Left ventricle myocardium superior (tissue), 1 donor: ENCODE measurements at regions not wholly inside any gene's neighbourhood (a gene's known extent, or its start where the extent isn't known, plus 50 kb on each side); places are given as distances from the start of the nearest gene placed in this dataset.
"Not testable (repeated sequence)": the region's sequence is repeated elsewhere in the genome, so short reads cannot be mapped to it uniquely, and the experiment has no call there.

Source experiments
- ATAC-seq: fragments of 200-7000 bp; cut with Tn5 transposase; one replicate; pipeline ENCODE4 v1.9.1; 2020; ENCODE audit warnings: mild to moderate bottlenecking, moderate library complexity
- DNase-seq: peaks from one replicate; pipeline ENCODE4 v3.0.0-alpha.2; 2020
- intact Hi-C: fragments of 100-400 bp; cut with micrococcal nuclease; formaldehyde crosslinking; loops from one replicate; pipeline ENCODE4 v1.11.0; 2022
- donor health status: DM: no; HTN: yes; CAD: no; lungs with severe emphysema.

GRCh38 chr22:25433381-25433970 lies 131.0 kb upstream of the GRK3 start:
- DNase-seq, intact Hi-C loops, ATAC-seq: not testable (repeated sequence)

GRCh38 chr22:25437414-25438160 lies 126.9 kb upstream of the GRK3 start:
- intact Hi-C loops = no loop called here
- ATAC-seq = no peak

GRCh38 chr22:25447067-25447685 lies 117.3 kb upstream of the GRK3 start:
- no peak for DNase-seq
- intact Hi-C loops = no loop called here
- no peak for ATAC-seq

More at GRCh38 chr22:25437414-25438160, 126.9 kb upstream of the GRK3 start:
- DNase-seq = no peak

GRCh38 chr22:25447686-25448434 lies 116.6 kb upstream of the GRK3 start:
- intact Hi-C loops = no loop called here
- ATAC-seq (peak; percentile 97), DNase-seq (peak; percentile 93)

- DNase-seq = no peak
- intact Hi-C loops = no loop called here
- ATAC-seq = peak; percentile 44
These were observed 115.9 kb upstream of the GRK3 start for GRCh38 chr22:25448435-25449051.

- intact Hi-C loops = no loop called here
- ATAC-seq = no peak
- DNase-seq = no peak
These were observed 114.6 kb upstream of the GRK3 start for GRCh38 chr22:25449781-25450317.

- intact Hi-C loops = no loop called here
These were observed 112.9 kb upstream of the GRK3 start for GRCh38 chr22:25451480-25452114.

GRCh38 chr22:25452116-25452700 lies 112.3 kb upstream of the GRK3 start:
- intact Hi-C loops = no loop called here
- ATAC-seq = no peak
- DNase-seq = no peak

More at GRCh38 chr22:25451480-25452114, 112.9 kb upstream of the GRK3 start:
- ATAC-seq (no peak), DNase-seq (no peak)

GRCh38 chr22:25453058-25453457 lies 111.4 kb upstream of the GRK3 start:
- ATAC-seq (no peak), DNase-seq (no peak)
- intact Hi-C loops = no loop called here

GRCh38 chr22:25453557-25453956 lies 110.9 kb upstream of the GRK3 start:
- ATAC-seq (no peak), DNase-seq (no peak)
- intact Hi-C loops = no loop called here

- ATAC-seq, DNase-seq, intact Hi-C loops: not testable (repeated sequence)
These were observed 108.0 kb upstream of the GRK3 start for GRCh38 chr22:25456300-25457043.

GRCh38 chr22:25458631-25459030 lies 105.8 kb upstream of the GRK3 start:
- intact Hi-C loops, DNase-seq, ATAC-seq: not testable (repeated sequence)

GRCh38 chr22:25460682-25461081 lies 103.8 kb upstream of the GRK3 start:
- not testable (repeated sequence) for ATAC-seq, DNase-seq
- intact Hi-C loops = loop anchor here (5.0 kb wide), 1 partner anchor 242 kb away; no protein-coding TSS in a partner anchor

GRCh38 chr22:25461301-25461700 lies 103.2 kb upstream of the GRK3 start:
- DNase-seq = no peak
- intact Hi-C loops = loop anchor here (5.0 kb wide), 1 partner anchor 241 kb away; no protein-coding TSS in a partner anchor
- ATAC-seq = no peak

- intact Hi-C loops = loop anchor here (2.0 to 5.0 kb wide), 2 partner anchors 240 to 310 kb away; no protein-coding TSS in a partner anchor
- DNase-seq (peak; percentile 85), ATAC-seq (peak; percentile 95)
These were observed 101.8 kb upstream of the GRK3 start for GRCh38 chr22:25462474-25463346.

- ATAC-seq, DNase-seq: not testable (repeated sequence)
- intact Hi-C loops = loop anchor here (2.0 to 5.0 kb wide), 2 partner anchors 239 to 310 kb away; no protein-coding TSS in a partner anchor
These were observed 101.2 kb upstream of the GRK3 start for GRCh38 chr22:25463347-25463628.
